Lower lobe of right lung (tissue), 2 donors: ENCODE measurements at regions not wholly inside any gene's neighbourhood (a gene's known extent, or its start where the extent isn't known, plus 50 kb on each side); places are given as distances from the start of the nearest gene placed in this dataset.
"Not testable (repeated sequence)": the region's sequence is repeated elsewhere in the genome, so short reads cannot be mapped to it uniquely, and the experiment has no call there.

Source experiments
- ATAC-seq, 2 donors: fragments of 200-7000 bp; cut with Tn5 transposase; one replicate each; pipeline ENCODE4 v1.9.1; 2020 to 2022; ENCODE audit warnings: mild to moderate bottlenecking in 2 of 2, moderate library complexity in 2 of 2
- DNase-seq: peaks from one replicate; pipeline ENCODE4 v3.0.0-alpha.2; 2020
- H3K27ac ChIP-seq: fragments of 200-600 bp; one replicate; pipeline ENCODE4 v1.8.0; 2022
- H3K27me3 ChIP-seq: fragments of 200-600 bp; one replicate; pipeline ENCODE4 v1.8.0; 2022; ENCODE audit warnings: low read depth
- H3K36me3 ChIP-seq: fragments of 200-600 bp; one replicate; pipeline ENCODE4 v1.8.0; 2022; ENCODE audit warnings: mild to moderate bottlenecking
- H3K4me1 ChIP-seq: fragments of 200-600 bp; one replicate; pipeline ENCODE4 v1.8.0; 2022
- H3K4me3 ChIP-seq: fragments of 200-600 bp; one replicate; pipeline ENCODE4 v1.8.0; 2022; ENCODE audit warnings: mild to moderate bottlenecking
- H3K9me3 ChIP-seq: fragments of 200-600 bp; one replicate; pipeline ENCODE4 v1.8.0; 2022
- intact Hi-C: fragments of 100-400 bp; cut with DNase I; formaldehyde crosslinking; loops from one replicate; pipeline ENCODE4 v1.11.0; 2022
- donor health status: DM: no; HTN: yes; CAD: no; lungs with severe emphysema.

DNA sequence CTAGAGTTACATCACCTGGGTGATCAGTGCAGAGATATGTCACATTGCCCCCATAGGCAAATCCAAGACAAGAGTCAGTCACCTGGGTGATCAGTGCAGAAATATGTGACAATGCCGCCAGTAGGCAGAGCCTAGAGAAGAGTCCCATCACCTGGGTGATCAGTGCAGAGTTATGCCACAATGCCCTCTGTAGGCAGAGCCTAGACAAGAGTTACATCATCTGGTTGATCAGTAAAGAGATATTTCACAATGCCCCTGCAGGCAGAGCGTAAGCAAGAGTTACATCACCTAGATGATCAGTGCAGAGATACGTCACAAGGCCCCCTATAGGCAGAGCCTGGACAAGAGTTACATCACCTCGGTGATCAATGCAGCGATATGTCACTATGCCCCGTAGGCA is 63.3 kb upstream of the FRG2B start:
- H3K9me3 ChIP-seq, H3K27me3 ChIP-seq, H3K36me3 ChIP-seq, ATAC-seq, H3K4me1 ChIP-seq, H3K4me3 ChIP-seq, intact Hi-C loops, H3K27ac ChIP-seq, DNase-seq: not testable (repeated sequence)

DNA sequence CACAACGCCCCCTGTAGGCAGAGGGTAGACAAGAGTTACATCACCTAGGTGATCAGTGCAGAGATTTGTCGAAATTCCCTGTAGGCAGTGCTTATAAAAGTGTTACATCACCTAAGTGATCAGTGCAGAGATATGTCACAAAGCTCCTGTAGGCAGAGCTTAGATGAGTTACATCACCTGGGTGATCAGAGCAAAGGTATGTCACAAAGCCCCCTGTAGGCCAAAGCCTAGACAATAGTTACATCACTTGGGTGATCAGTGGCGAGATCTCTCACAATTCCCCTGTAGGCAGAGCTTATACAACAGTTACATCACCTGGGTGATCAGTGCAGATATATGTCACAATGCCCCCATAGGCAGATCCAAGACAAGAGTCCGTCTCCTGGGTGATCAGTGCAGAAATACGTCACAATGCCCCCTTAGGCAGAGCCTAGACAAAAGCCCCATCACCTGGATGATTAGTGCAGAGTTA is 61.9 kb upstream of the FRG2B start:
- DNase-seq, H3K27me3 ChIP-seq, H3K9me3 ChIP-seq, H3K4me1 ChIP-seq, intact Hi-C loops, H3K36me3 ChIP-seq, H3K4me3 ChIP-seq, H3K27ac ChIP-seq: not testable (repeated sequence)
- peak in 1 of 2 donors; percentile 79 for ATAC-seq

DNA sequence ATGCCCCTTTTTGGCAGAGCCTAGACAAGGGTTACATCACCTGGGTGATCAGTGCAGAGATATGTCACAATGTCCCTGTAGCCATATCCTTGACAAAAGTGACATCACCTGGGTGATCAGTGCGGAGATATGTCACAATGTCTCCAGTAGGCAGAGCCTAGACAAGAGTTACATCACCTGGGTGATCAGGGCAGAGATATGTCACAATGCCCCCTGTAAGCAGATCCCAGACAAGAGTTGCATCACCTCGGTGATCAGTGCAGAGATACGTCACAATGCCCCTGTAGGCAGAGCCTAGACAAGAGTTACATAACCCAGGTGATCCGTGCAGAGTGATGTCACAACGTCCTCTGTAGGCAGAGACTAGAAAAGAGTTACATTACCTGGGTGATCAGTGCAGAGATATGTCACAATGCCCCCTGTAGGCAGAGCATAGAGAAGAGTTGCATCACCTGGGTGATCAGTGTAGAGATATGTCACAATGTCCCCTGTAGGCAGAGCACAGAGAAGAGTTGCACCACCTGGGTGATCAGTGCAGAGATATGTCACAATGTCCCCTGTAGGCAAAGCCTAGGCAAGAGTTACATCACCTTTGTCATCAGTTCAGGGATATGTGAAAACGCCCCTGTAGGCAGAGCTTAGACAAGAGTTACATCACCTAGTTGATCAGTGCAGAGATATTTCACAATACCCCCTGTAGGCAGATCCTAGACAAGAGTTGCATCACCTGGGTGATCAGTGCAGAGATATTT is 61.3 kb upstream of the FRG2B start:
- H3K4me1 ChIP-seq, H3K36me3 ChIP-seq, H3K4me3 ChIP-seq, H3K27me3 ChIP-seq, intact Hi-C loops, DNase-seq, H3K27ac ChIP-seq, H3K9me3 ChIP-seq: not testable (repeated sequence)
- ATAC-seq: peak in 1 of 2 donors; percentile 86

DNA sequence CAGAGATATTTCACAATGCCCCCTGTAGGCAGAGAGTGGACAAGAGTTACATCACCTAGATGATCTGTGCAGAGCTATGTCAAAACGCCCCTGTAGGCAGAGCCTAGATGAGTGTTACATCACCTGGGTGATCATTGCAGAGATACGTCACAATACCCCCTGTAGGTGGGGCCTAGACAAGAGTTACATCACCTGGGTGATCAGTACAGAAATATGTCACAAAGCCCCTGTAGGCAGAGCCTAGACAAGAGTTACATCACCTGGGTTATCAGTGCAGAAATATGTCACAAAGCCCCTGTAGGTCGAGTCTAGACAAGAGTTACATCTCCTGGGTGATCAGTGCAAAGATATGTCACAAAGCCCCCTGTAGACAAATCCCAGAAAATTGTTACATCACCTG is 60.4 kb upstream of the FRG2B start:
- H3K27ac ChIP-seq, H3K4me3 ChIP-seq, DNase-seq, H3K9me3 ChIP-seq, H3K4me1 ChIP-seq, intact Hi-C loops, H3K27me3 ChIP-seq, H3K36me3 ChIP-seq: not testable (repeated sequence)
- peak; percentile 58 to 64 for ATAC-seq
